Smooth muscle cell (in vitro differentiated cells): ENCODE measurements at regions not wholly inside any gene's neighbourhood (a gene's known extent, or its start where the extent isn't known, plus 50 kb on each side); places are given as distances from the start of the nearest gene placed in this dataset.

ENCODE experiments used
- DNase-seq: peaks from one replicate; lab custom pipeline; 2025; ENCODE audit not compliant: unreplicated experiment; lab: John Stamatoyannopoulos, UW
- H2AFZ ChIP-seq: fragments of 200-600 bp; sonication (generic); 2 replicates; pipeline ENCODE4 v1.6.0; 2016; ENCODE audit warnings: antibody characterized with exemption, low read depth, mild to moderate bottlenecking
- H3F3A ChIP-seq: fragments of 200-600 bp; sonication (generic); 2 replicates; pipeline ENCODE4 v1.6.0; 2017; ENCODE audit warnings: antibody characterized with exemption, low read depth
- H3K27ac ChIP-seq: fragments of 200-600 bp; sonication (generic); 2 replicates; pipeline ENCODE4 v1.5.1; 2016; ENCODE audit warnings: low read depth, mild to moderate bottlenecking
- H3K27me3 ChIP-seq: fragments of 200-600 bp; sonication (generic); 2 replicates; pipeline ENCODE4 v1.6.1; 2016; ENCODE audit warnings: low read depth, mild to moderate bottlenecking
- H3K36me3 ChIP-seq: fragments of 200-600 bp; sonication (generic); 2 replicates; pipeline ENCODE4 v1.5.1; 2016; ENCODE audit warnings: low read depth
- H3K4me1 ChIP-seq: fragments of 200-600 bp; sonication (generic); 2 replicates; pipeline ENCODE4 v1.5.1; 2016; ENCODE audit warnings: low read depth
- H3K4me2 ChIP-seq: fragments of 200-600 bp; sonication (generic); 2 replicates; pipeline ENCODE4 v1.6.0; 2016; ENCODE audit warnings: mild to moderate bottlenecking
- H3K4me3 ChIP-seq: fragments of 200-600 bp; sonication (generic); 2 replicates; pipeline ENCODE4 v1.5.1; 2016; ENCODE audit warnings: mild to moderate bottlenecking
- H3K79me2 ChIP-seq: fragments of 200-600 bp; sonication (generic); 2 replicates; pipeline ENCODE4 v1.6.0; 2016; ENCODE audit warnings: low read depth, mild to moderate bottlenecking
- H3K9ac ChIP-seq: fragments of 200-600 bp; sonication (generic); 2 replicates; pipeline ENCODE4 v1.6.0; 2016; ENCODE audit warnings: low read depth
- H3K9me3 ChIP-seq: fragments of 200-600 bp; sonication (generic); replicated peaks from 2 replicates; pipeline ENCODE4 v1.5.1; 2016; ENCODE audit warnings: low read depth
- H4K20me1 ChIP-seq: fragments of 200-600 bp; sonication (generic); 2 replicates; pipeline ENCODE4 v1.6.0; 2016; ENCODE audit warnings: low read depth
- CTCF ChIP-seq: fragments of 200-600 bp; sonication (generic); IDR thresholded peaks from 2 replicates; pipeline ENCODE4 v1.5.1; 2017; ENCODE audit warnings: borderline replicate concordance, mild to moderate bottlenecking, antibody characterized with exemption; ENCODE audit not compliant: insufficient read depth, poor library complexity, severe bottlenecking
- WGBS: methylation state at CpG from one replicate; pipeline ENCODE4 v1.1.7; 2016; ENCODE audit warnings: low lambda C conversion rate; 5-methylcytosine and 5-hydroxymethylcytosine counted together

- H3K4me2 ChIP-seq = no peak overlapping the region
- DNase-seq = no peak
- H3K27me3 ChIP-seq = no peaks in the 10 kb centered on the region
- H4K20me1 ChIP-seq = no peaks in the 10 kb centered on the region
- no peaks in the 10 kb centered on the region for H3K36me3 ChIP-seq
- H3K79me2 ChIP-seq = no peaks in the 10 kb centered on the region
- H3K4me1 ChIP-seq = no peaks in the 10 kb centered on the region
- no peak overlapping the region for H3K27ac ChIP-seq
- H2AFZ ChIP-seq = no peak overlapping the region
- TF ChIP-seq CTCF = no peak
- no peak overlapping the region for H3K4me3 ChIP-seq
- 79% methylated on average over 1 of the region's 1 CpG for WGBS
- no peak overlapping the region for H3K9ac ChIP-seq
- H3K9me3 ChIP-seq = no peaks in the 10 kb centered on the region
- H3F3A ChIP-seq = no peaks in the 10 kb centered on the region
These were observed 1682.8 kb upstream of the FLRT2 start for GRCh38 chr14:83847102-83847501.

GRCh38 chr14:83850092-83850491 lies 1679.9 kb upstream of the FLRT2 start:
- no peaks in the 10 kb centered on the region for H3K4me1 ChIP-seq
- no peaks in the 10 kb centered on the region for H3K27me3 ChIP-seq
- H3F3A ChIP-seq = no peaks in the 10 kb centered on the region
- H3K4me3 ChIP-seq = no peak overlapping the region
- H3K4me2 ChIP-seq = no peak overlapping the region
- no peaks in the 10 kb centered on the region for H3K9me3 ChIP-seq
- no peaks in the 10 kb centered on the region for H4K20me1 ChIP-seq
- no peak for TF ChIP-seq CTCF
- no peak overlapping the region for H3K27ac ChIP-seq
- no peak overlapping the region for H3K9ac ChIP-seq
- no peaks in the 10 kb centered on the region for H3K79me2 ChIP-seq
- no peaks in the 10 kb centered on the region for H3K36me3 ChIP-seq
- 82% methylated on average over 5 of the region's 5 CpGs for WGBS
- DNase-seq = no peak
- H2AFZ ChIP-seq = no peak overlapping the region

GRCh38 chr14:83856334-83856733 lies 1673.6 kb upstream of the FLRT2 start:
- H3K36me3 ChIP-seq = no peaks in the 10 kb centered on the region
- TF ChIP-seq CTCF = no peak
- H3K9me3 ChIP-seq = no peaks in the 10 kb centered on the region
- H4K20me1 ChIP-seq = no peaks in the 10 kb centered on the region
- no peak for DNase-seq
- H3K27me3 ChIP-seq = no peaks in the 10 kb centered on the region
- no peak overlapping the region for H2AFZ ChIP-seq
- no peaks in the 10 kb centered on the region for H3F3A ChIP-seq
- no peak overlapping the region for H3K4me2 ChIP-seq
- 76% methylated on average over 3 of the region's 3 CpGs for WGBS
- no peak overlapping the region for H3K9ac ChIP-seq
- H3K4me3 ChIP-seq = no peak overlapping the region
- no peak overlapping the region for H3K27ac ChIP-seq
- no peaks in the 10 kb centered on the region for H3K4me1 ChIP-seq
- H3K79me2 ChIP-seq = no peaks in the 10 kb centered on the region

- H3K36me3 ChIP-seq = no peaks in the 10 kb centered on the region
- TF ChIP-seq CTCF = no peak
- 76% methylated on average over 5 of the region's 5 CpGs for WGBS
- H3F3A ChIP-seq = no peaks in the 10 kb centered on the region
- H3K9ac ChIP-seq = no peak overlapping the region
- H3K27ac ChIP-seq = no peak overlapping the region
- H3K4me2 ChIP-seq = no peak overlapping the region
- DNase-seq = no peak
- H2AFZ ChIP-seq = no peak overlapping the region
- no peaks in the 10 kb centered on the region for H3K27me3 ChIP-seq
- no peaks in the 10 kb centered on the region for H3K79me2 ChIP-seq
- H3K4me1 ChIP-seq = no peaks in the 10 kb centered on the region
- no peak overlapping the region for H3K4me3 ChIP-seq
- H3K9me3 ChIP-seq = no peaks in the 10 kb centered on the region
- no peaks in the 10 kb centered on the region for H4K20me1 ChIP-seq
These were observed 1669.3 kb upstream of the FLRT2 start for GRCh38 chr14:83860631-83861155.
